Natural killer cell (primary cell): ENCODE measurements at regions not wholly inside any gene's neighbourhood (a gene's known extent, or its start where the extent isn't known, plus 50 kb on each side); places are given as distances from the start of the nearest gene placed in this dataset.
A peak's percentile ranks its signal among the peaks of the same experiment; 100 is the strongest.

Experiments used
- ATAC-seq, 3 donors: fragments of 150-1000 bp in 2 of 3; fragments of 200-7000 bp in 1 of 3; cut with Tn5 transposase; 1 replicate in 1 of 3; 2 replicates in 2 of 3; pipeline ENCODE4 v1.10.0; 2021; ENCODE audit warnings: mild to moderate bottlenecking in 2 of 3, moderate library complexity in 2 of 3
- DNase-seq, 2 donors: peaks; one replicate each; pipeline versions ENCODE4 v3.0.0 to v3.0.0-alpha.2; 2013 to 2021; ENCODE audit warnings: mixed read lengths in 1 of 2
- H3K27ac ChIP-seq: one replicate; pipeline ENCODE4 v1.5.1; 2013; ENCODE audit warnings: mild to moderate bottlenecking, low read length
- H3K27me3 ChIP-seq: one replicate; pipeline ENCODE4 v1.6.1; 2013; ENCODE audit warnings: low read length; ENCODE audit not compliant: control insufficient read depth, insufficient read depth
- H3K36me3 ChIP-seq: one replicate; pipeline ENCODE4 v1.6.1; 2013; ENCODE audit warnings: low read length; ENCODE audit not compliant: control insufficient read depth, insufficient read depth
- H3K4me1 ChIP-seq: one replicate; pipeline ENCODE4 v1.6.1; 2013; ENCODE audit warnings: low read length; ENCODE audit not compliant: control insufficient read depth, insufficient read depth
- H3K4me3 ChIP-seq: one replicate; pipeline ENCODE4 v1.5.1; 2013; ENCODE audit warnings: low read length
- H3K9me3 ChIP-seq: one replicate; pipeline ENCODE4 v1.6.1; 2013; ENCODE audit warnings: low read length; ENCODE audit not compliant: control insufficient read depth, insufficient read depth
- H3K27ac Mint-ChIP-seq, 2 donors: one replicate each; pipeline ENCODE4 v1.8.0; 2022; ENCODE audit warnings: mild to moderate bottlenecking in 2 of 2, mixed read lengths in 2 of 2, moderate library complexity in 1 of 2
- H3K27me3 Mint-ChIP-seq, 2 donors: one replicate each; pipeline ENCODE4 v1.8.0; 2022; ENCODE audit warnings: low read depth in 2 of 2, mixed read lengths in 2 of 2
- H3K36me3 Mint-ChIP-seq: one replicate; pipeline ENCODE4 v1.8.0; 2022; ENCODE audit warnings: mixed read lengths
- H3K4me1 Mint-ChIP-seq, 2 donors: one replicate each; pipeline ENCODE4 v1.8.0; 2022; ENCODE audit warnings: mixed read lengths in 2 of 2
- H3K4me3 Mint-ChIP-seq: one replicate; pipeline ENCODE4 v1.8.0; 2022; ENCODE audit warnings: mild to moderate bottlenecking, moderate library complexity, mixed read lengths
- H3K9me3 Mint-ChIP-seq, 2 donors: one replicate each; pipeline ENCODE4 v1.8.0; 2022; ENCODE audit warnings: mixed read lengths in 2 of 2
- WGBS: methylation state at CpG from one replicate; pipeline ENCODE4 v1.1.7; 2013; ENCODE audit warnings: missing lambda C conversion rate; ENCODE audit not compliant: insufficient coverage; 5-methylcytosine and 5-hydroxymethylcytosine counted together
- intact Hi-C: fragments of 100-400 bp; cut with micrococcal nuclease; formaldehyde crosslinking; loops from one replicate; pipeline ENCODE4 v1.14.2; 2022
- TF ChIP-seq, protein P1 (sequence below): fragments of 200-600 bp; IDR thresholded peaks from one replicate; pipeline ENCODE4 v1.8.0; 2022; ENCODE audit warnings: antibody characterized with exemption

DNA sequence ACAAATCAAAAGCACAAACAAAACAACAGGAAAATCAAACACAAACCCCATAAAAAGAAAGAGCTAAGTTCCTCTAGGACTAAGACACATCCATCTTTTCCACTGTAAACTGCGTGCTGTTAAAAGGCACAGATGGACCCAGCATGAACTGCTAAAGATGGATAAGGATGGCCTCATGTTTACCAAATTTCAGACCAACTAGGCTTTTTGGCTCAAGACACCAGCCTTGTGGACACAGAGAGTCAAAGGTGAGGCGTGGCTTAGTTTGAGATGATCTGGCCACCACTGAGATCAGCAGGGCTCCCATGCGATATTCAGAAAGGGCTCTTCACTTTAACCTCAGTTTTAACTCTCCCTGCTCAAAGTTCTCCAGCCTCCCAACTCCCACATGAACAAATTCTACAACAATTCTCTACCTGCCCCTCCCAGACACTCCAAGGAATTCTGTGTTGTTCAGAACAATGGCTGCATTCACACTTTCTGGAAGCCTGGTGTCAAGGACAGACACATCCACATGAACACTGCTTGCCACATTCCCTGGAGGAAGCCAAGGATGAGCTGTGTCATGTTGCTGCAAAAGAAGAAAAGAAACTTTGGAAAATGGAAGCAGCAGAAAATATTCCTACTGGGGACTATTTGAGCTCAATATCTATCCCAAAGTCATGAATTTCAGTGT is 198.4 kb upstream of the LRRN1 start:
- H3K27ac ChIP-seq: no peak overlapping the region
- H3K9me3 Mint-ChIP-seq: peaks cover 0 to 2% of the 10 kb centered on the region in 2 donors
- H3K9me3 ChIP-seq: no peaks in the 10 kb centered on the region
- H3K36me3 ChIP-seq: no peaks in the 10 kb centered on the region
- intact Hi-C loops: no loop called here
- H3K4me3 ChIP-seq: no peak overlapping the region
- no peak overlapping the region for H3K27ac Mint-ChIP-seq
- H3K4me1 Mint-ChIP-seq: no peaks in the 10 kb centered on the region
- 91% methylated on average over 3 of the region's 3 CpGs for WGBS
- peaks cover 0 to 7% of the 10 kb centered on the region in 2 donors for H3K27me3 Mint-ChIP-seq
- no peak overlapping the region for H3K4me3 Mint-ChIP-seq
- ATAC-seq (no peak), DNase-seq (no peak)
- no peaks in the 10 kb centered on the region for H3K4me1 ChIP-seq
- no peaks in the 10 kb centered on the region for H3K27me3 ChIP-seq
- TF ChIP-seq, protein P1, sequence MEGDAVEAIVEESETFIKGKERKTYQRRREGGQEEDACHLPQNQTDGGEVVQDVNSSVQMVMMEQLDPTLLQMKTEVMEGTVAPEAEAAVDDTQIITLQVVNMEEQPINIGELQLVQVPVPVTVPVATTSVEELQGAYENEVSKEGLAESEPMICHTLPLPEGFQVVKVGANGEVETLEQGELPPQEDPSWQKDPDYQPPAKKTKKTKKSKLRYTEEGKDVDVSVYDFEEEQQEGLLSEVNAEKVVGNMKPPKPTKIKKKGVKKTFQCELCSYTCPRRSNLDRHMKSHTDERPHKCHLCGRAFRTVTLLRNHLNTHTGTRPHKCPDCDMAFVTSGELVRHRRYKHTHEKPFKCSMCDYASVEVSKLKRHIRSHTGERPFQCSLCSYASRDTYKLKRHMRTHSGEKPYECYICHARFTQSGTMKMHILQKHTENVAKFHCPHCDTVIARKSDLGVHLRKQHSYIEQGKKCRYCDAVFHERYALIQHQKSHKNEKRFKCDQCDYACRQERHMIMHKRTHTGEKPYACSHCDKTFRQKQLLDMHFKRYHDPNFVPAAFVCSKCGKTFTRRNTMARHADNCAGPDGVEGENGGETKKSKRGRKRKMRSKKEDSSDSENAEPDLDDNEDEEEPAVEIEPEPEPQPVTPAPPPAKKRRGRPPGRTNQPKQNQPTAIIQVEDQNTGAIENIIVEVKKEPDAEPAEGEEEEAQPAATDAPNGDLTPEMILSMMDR: no peak
- H3K36me3 Mint-ChIP-seq: no peaks in the 10 kb centered on the region

DNA sequence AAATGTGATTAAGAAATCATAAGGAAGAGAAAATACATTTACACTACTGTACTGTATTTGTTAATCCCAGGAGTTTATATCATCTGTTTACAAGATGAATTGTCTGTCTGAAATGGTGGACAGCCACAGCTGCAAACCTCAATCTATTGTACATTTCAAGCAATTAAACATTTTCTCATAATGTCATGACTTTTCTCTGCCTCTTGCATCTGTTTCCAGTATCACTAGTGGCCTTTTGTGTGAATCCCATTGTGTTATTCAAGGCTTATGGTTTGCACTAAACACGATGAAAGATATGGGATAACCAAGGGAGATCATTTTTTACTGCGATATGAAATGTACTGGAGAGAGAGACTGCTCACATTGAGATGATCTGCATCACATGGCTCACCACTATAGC is 200.2 kb upstream of the LRRN1 start:
- Histone ChIP-seq H3K27ac (no peak overlapping the region), H3K9me3 (no peaks in the 10 kb centered on the region), H3K27me3 (no peaks in the 10 kb centered on the region), H3K36me3 (no peaks in the 10 kb centered on the region), H3K4me1 (no peaks in the 10 kb centered on the region), H3K4me3 (no peak overlapping the region)
- intact Hi-C loops: no loop called here
- Mint-ChIP-seq H3K4me3 (no peak overlapping the region), H3K27me3 (peaks cover 0 to 4% of the 10 kb centered on the region in 2 donors), H3K27ac (no peak overlapping the region), H3K9me3 (no peaks in the 10 kb centered on the region), H3K4me1 (no peaks in the 10 kb centered on the region), H3K36me3 (no peaks in the 10 kb centered on the region)
- ATAC-seq (no peak), DNase-seq (no peak)
- 90% methylated on average over 2 of the region's 2 CpGs for WGBS
- TF ChIP-seq, protein P1: no peak

DNA sequence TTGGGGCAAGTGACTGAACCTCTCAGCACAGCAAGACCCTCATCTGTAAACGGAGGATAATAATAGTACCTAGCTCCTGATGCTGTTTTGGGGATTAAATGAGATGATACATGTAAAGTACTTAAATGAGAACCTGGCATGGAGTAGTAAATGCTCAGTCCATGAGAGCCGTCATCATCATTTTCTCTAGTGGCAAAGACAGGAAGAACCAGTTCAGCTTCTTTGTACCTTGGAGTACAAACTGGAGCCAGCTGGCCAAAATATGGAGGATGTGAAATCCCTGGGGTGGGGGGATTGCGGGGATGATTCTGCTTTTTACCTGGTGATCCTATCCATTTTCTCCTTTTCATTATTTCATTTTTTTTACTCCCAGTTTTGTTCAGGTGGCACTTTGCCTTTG is 204.2 kb upstream of the LRRN1 start:
- WGBS: 89% methylated on average over 3 of the region's 3 CpGs
- H3K27ac Mint-ChIP-seq: no peak overlapping the region
- H3K4me3 Mint-ChIP-seq: no peak overlapping the region
- no peaks in the 10 kb centered on the region for H3K27me3 Mint-ChIP-seq
- Histone ChIP-seq H3K4me3 (no peak overlapping the region), H3K9me3 (no peaks in the 10 kb centered on the region), H3K27ac (no peak overlapping the region), H3K4me1 (no peaks in the 10 kb centered on the region), H3K36me3 (no peaks in the 10 kb centered on the region), H3K27me3 (no peaks in the 10 kb centered on the region)
- ATAC-seq (no peak), DNase-seq (no peak)
- intact Hi-C loops: no loop called here
- TF ChIP-seq, protein P1: no peak
- H3K36me3 Mint-ChIP-seq: no peaks in the 10 kb centered on the region
- peaks cover 0 to 2% of the 10 kb centered on the region in 2 donors for H3K9me3 Mint-ChIP-seq
- H3K4me1 Mint-ChIP-seq: peaks cover 3% of the 10 kb centered on the region in 2 donors

DNA sequence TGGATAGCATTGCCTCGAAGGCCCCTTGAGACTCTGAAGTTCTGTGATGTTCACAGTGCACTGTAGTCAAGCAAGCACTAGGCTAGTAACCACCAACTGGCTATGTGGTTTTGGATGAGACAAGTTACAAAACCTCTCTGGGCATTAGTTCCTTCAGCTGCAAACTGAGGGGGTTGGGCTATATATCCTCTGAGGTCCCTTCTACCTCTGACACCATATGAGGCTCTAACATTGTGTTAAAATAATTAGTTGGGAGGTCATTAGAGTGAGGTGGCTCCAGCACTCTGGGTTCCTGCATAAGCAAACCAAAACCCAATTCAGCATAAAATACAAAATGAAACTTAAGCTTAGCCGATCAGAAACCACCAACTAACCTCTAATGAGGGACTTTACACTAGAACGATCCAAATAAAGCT is 209.5 kb upstream of the LRRN1 start:
- ATAC-seq: peak; percentile 86 to 93 (median 88)
- Mint-ChIP-seq H3K4me3 (peak overlapping the region; percentile 64), H3K4me1 (peaks cover 13 to 17% of the 10 kb centered on the region in 2 donors)

More for the DNA sequence above, 209.5 kb upstream of the LRRN1 start:
- H3K27ac ChIP-seq: peak overlapping the region; percentile 27
- H3K36me3 Mint-ChIP-seq: no peaks in the 10 kb centered on the region
- intact Hi-C loops: loop anchor here (1.0 kb wide), 1 partner anchor 10 kb away; no protein-coding TSS in a partner anchor
- no peaks in the 10 kb centered on the region for H3K36me3 ChIP-seq
- no peak overlapping the region for H3K4me3 ChIP-seq
- peaks cover 0 to 2% of the 10 kb centered on the region in 2 donors for H3K9me3 Mint-ChIP-seq
- WGBS: 22% methylated on average over 3 of the region's 3 CpGs
- TF ChIP-seq, protein P1: no peak
- H3K9me3 ChIP-seq: no peaks in the 10 kb centered on the region
- H3K27me3 Mint-ChIP-seq: no peaks in the 10 kb centered on the region
- peak overlapping the region; percentile 81 to 82 for H3K27ac Mint-ChIP-seq
- no peaks in the 10 kb centered on the region for H3K27me3 ChIP-seq
- peak in 1 of 2 donors; percentile 17 for DNase-seq
- no peaks in the 10 kb centered on the region for H3K4me1 ChIP-seq
